ENCODE measurements at regions not wholly inside any gene's neighbourhood (a gene's known extent, or its start where the extent isn't known, plus 50 kb on each side); places are given as distances from the start of the nearest gene placed in this dataset.

GRCh38 chr17:72382971-72383722 lies 262.3 kb downstream of the SOX9 start:
- TF ChIP-seq, protein P1, sequence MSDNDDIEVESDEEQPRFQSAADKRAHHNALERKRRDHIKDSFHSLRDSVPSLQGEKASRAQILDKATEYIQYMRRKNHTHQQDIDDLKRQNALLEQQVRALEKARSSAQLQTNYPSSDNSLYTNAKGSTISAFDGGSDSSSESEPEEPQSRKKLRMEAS (IDR thresholded peaks at IDR 0.05; ENCODE audit: insufficient read depth, insufficient read length): no peak
- TF ChIP-seq CTCF (IDR thresholded peaks at IDR 0.05; ENCODE audit: extremely low read depth in 1 of 2, insufficient read depth in 1 of 2, low read depth in 1 of 2, low read length in 2 of 2) (no peak), POLR2AphosphoS5 (IDR thresholded peaks at IDR 0.05; ENCODE audit: insufficient read depth, low read depth, low read length) (no peak), EZH2 (IDR thresholded peaks at IDR 0.05; ENCODE audit: borderline replicate concordance, low read depth, low read length, severe bottlenecking) (no peak), POLR2A (IDR thresholded peaks at IDR 0.05; ENCODE audit: low read depth, low read length) (no peak)
